HG03097 (cell line): ENCODE measurements at regions not wholly inside any gene's neighbourhood (a gene's known extent, or its start where the extent isn't known, plus 50 kb on each side); places are given as distances from the start of the nearest gene placed in this dataset.
"Not testable (repeated sequence)": the region's sequence is repeated elsewhere in the genome, so short reads cannot be mapped to it uniquely, and the experiment has no call there.

Source experiments
- ATAC-seq: cut with Tn5 transposase; IDR thresholded peaks from one replicate; pipeline ENCODE4 v1.9.1; 2021; ENCODE audit not compliant: unreplicated experiment, low FRiP score

DNA sequence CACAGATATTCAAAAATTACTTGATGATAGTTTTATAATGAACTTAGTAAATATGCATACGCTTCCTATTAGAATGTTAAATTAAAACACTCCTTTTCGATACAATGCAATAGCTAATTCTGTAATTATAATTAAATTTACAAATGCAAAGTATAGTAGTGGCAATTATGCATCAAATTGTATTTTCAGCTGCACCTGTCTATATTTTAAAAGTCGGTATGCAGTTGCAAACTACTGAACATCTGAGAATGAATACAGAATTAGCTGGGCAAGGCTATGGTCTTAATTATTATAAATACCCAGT lies 110.4 kb upstream of the ARHGAP42 start:
- no peak for ATAC-seq

GRCh38 chr11:100578831-100579311 lies 108.2 kb upstream of the ARHGAP42 start:
- no peak for ATAC-seq

- no peak for ATAC-seq
Measured at GRCh38 chr11:100581318-100581717, 105.8 kb upstream of the ARHGAP42 start.

DNA sequence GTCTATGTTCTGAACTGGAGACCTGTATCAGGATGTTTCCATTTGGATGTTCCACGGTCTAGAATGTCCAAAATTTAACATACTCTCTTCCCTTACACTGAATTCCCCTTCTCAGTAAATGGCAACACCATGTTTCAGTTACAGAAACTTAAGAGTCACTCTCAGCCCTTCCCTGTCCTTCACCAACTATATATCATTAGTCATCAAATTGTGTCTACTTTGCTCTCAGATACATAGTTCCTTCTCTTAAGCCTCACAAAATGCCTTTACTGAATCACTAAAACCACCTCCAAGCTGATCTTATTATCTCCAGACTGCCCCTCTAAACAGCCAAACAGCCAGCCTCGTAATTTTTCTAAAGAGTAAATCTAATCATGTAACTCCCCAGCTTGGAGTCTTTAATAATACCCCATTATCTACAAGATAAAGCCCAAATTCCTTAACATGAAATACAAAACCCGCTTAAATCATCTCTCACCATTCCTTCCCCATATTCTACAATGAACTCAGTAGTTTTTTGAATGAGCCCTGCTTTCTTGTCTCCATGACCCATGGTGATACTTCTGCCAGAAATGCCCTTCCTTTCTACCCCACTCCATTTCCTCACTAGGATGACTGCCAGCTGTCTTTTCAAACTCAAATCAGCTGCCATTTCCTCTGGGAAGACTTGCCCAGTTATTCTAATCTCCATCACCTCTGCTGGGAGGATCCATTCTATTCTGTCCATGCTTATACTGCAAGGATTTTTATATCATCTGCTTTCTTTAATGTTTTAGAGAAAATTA lies 102.7 kb upstream of the ARHGAP42 start:
- ATAC-seq: no peak

- no peak for ATAC-seq
Measured at GRCh38 chr11:100585728-100586127, 101.4 kb upstream of the ARHGAP42 start.

DNA sequence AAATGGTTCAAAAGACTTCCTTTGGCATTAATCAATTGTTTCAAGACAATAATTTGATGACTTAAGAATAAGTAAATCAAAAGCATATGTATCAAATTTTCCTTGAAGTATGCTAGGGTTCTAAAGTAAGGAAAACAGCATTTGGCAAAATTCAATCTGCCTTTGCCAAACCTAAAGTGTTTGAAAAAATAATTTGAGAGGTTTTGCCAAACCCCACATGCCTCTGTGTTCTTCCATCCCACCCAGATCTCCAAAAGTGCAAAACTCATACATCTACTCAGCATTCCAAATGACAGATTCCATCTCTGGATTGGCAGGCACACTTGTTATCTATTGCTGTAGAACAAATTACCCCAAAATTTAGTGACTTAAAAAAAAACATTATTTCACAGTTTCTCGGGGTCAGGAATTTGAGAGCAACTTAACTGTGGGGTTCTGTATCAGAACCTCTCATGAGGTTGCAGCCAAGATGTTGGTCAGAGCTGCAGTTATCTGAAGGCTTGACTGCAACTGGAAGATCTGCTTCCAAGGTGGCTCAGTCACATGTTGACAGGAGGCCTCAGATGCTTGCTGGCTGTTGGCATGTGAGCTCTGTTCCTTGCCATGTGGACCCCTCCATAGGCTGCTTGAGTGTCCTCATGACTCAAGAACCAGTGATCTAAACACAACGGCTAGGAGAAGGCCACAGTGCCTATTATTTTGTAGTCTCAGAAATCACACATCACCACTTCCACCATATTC lies 100.6 kb upstream of the ARHGAP42 start:
- no peak for ATAC-seq

GRCh38 chr11:100592619-100593260 lies 94.3 kb upstream of the ARHGAP42 start:
- ATAC-seq: no peak

- ATAC-seq: no peak
Measured at GRCh38 chr11:100593291-100593690, 93.8 kb upstream of the ARHGAP42 start.

DNA sequence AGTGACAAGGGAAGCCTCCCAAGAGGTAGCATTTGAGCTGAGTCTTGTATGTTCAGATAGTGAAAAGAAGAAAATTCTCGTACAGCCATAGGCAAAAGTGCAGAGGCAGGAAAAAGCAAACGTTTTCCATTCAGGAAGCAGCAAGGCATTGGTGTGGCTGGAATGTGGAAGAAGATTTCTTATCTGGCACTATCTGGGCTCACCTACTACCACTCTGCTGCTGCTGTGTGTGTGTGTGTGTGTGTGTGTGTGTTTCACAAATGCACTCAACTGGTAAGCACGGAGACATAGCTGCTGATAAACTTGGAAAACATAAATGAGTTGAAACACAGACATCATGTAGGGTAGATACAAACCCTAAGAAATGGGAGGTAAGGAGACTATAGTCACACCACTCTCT lies 92.8 kb upstream of the ARHGAP42 start:
- ATAC-seq: no peak

GRCh38 chr11:100600941-100601340 lies 86.1 kb upstream of the ARHGAP42 start:
- ATAC-seq: no peak

- no peak for ATAC-seq
Measured at GRCh38 chr11:100602716-100603115, 84.4 kb upstream of the ARHGAP42 start.

- ATAC-seq: not testable (repeated sequence)
Measured at GRCh38 chr11:100607761-100608160, 79.3 kb upstream of the ARHGAP42 start.

DNA sequence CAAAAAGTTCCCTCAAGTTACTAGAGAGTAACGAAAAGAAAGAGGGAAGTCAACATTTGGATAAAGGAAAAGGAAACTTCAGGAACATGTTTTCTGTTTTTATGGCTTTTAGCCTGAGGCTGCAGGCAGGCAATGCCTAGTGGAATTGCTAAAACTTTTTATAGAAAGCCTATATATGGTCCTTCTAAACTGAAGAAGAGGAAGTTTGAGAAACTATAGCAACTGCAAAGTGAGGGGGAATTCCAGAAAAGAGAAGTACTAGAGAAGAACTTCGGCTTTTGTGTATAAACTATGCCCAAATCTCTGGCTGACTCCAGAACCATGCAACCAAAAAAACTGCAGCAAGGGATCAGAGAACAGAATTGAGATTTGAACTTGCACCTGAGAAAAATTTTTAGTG lies 74.3 kb upstream of the ARHGAP42 start:
- peak; percentile 65 for ATAC-seq

DNA sequence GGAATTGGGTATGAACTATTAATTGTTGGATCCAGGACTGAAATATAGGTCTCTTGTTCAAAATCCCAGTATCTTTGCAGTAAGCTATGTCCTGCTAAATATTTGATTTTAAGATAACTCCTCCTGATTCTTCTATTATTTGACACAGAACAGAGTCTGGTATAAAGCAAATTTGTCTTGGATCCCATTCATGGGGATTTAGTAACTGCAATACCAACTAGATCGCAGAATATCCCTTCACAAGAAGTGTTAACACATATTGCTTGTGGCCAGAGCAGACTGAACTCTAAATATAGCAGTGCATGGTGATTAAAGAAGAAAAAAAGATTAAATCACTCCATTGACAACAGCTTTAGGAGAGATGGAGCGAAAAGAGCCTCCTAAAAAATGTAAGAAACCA lies 68.2 kb upstream of the ARHGAP42 start:
- no peak for ATAC-seq

DNA sequence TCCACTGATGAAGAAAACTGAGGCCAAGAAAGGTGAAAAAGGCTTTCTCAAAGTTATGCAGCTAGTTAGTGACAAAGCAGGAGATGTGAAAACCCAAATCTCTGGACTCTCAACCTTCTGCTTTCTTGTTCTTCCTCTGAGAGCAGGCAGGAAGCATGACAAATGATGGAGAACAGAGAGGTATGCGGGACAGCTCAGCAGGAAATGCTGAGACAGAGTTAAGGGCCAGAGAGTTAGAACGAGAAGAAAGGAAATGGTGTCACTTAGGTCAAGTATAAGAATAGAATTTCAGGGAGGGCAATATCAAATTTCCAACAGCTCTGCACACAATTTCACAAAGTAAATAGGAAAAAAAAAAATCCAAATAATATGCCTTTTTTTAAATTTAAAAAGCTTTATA lies 67.6 kb upstream of the ARHGAP42 start:
- no peak for ATAC-seq

DNA sequence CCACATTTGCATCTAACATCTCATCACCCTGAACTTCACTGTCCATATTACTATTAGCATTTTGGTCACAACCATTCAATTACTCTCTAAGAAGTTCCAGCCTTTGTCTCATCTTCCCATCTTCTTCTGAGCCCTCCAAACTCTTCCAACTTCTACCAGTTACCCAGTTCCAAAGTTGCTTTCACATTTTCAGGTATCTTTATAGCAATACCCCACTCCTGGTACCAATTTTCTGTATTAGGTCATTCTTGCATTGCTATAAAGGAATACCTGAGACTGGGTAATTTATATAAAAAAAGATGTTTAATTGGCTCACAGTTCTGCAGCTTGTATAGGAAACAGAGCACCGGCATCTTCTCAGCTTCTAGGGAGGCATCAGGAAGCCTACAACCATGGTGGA lies 64.7 kb upstream of the ARHGAP42 start:
- ATAC-seq: no peak

DNA sequence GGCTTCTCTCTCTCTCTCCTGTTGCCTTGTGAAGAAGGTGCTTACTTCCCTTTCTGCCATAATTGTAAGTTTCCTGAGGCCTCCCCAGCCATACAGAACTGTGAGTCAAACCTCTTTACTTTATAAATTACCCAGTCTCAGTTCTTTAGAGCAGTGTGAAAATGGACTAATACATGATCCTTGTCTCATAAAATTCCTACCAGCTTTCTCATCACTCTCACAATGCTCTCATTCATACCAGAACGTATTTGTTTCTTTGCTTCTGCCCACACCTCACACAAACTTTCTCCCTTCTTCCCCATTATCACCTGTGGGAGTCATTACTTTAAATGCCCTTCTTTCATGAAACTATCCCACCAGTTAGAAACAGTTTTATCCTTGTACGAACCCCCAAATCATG lies 62.7 kb upstream of the ARHGAP42 start:
- no peak for ATAC-seq

DNA sequence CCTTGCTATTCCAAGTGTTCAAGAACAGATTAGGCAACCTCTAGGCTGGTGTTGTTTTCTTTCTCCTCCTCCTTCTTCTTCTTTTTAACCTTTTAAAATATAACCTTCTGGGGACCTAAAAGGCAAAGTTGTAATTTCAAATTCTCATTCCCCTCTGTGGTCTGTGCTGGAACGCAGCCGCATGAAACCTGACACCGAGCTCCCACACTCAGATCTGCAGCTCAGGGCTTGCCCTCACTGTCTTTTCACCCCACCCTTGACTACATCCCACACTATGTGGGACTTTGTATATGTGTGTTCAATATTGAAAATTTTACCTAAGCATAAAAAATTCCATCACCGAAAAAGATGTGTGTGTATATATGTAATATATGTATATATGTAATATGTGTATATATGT lies 62.0 kb upstream of the ARHGAP42 start:
- ATAC-seq: no peak

DNA sequence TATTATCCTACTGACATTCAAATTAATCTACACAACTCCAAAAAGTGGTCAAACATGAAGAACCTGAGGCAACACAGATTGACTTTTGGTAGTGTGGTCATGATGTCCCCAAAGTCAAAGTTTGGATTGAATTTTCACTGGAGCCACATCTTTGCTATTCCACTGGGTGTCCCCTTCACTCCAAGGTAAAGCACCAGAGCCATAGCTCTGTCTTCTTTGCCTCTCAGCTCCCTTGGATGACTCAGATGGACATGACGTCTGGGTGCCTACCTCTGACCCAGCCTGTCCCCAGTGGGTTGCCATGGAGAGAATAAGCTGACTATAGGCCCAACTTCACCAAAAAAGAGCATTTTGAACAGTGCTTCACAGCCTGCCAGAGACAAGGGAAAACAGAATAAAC lies 57.4 kb upstream of the ARHGAP42 start:
- no peak for ATAC-seq

GRCh38 chr11:100630898-100631297 lies 56.2 kb upstream of the ARHGAP42 start:
- ATAC-seq: no peak

DNA sequence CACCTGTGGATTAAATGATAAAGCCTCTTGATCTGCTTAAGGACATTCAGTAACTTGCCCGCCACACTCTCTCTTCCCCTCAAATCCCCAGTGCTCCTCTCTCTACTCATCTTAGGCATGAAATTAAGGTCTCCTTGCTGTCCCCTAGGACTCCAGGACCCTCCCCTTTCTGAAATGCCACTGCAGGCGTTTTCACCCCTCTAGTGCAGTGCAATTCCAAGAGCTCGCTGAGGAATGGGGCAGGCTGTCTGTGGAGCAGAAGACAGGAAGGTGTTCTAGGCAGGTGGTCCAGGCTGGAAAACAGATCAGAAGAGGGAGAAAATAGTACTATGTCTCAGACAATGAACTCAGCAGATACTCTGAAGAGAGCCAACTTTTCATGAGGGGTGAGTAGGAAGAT lies 55.8 kb upstream of the ARHGAP42 start:
- ATAC-seq: no peak
